22Rv1 (cell line): ENCODE measurements at regions not wholly inside any gene's neighbourhood (a gene's known extent, or its start where the extent isn't known, plus 50 kb on each side); places are given as distances from the start of the nearest gene placed in this dataset.
"Not testable (repeated sequence)": the region's sequence is repeated elsewhere in the genome, so short reads cannot be mapped to it uniquely, and the experiment has no call there.

Experiments
- CTCF ChIP-seq: fragments of 450-650 bp; IDR thresholded peaks from 2 replicates; pipeline ENCODE4 v1.5.1; 2017; ENCODE audit warnings: mild to moderate bottlenecking
- ZFX ChIP-seq: fragments of 450-650 bp; IDR thresholded peaks from 2 replicates; pipeline ENCODE4 v1.6.1; 2017; ENCODE audit warnings: antibody characterized with exemption, borderline replicate concordance

- TF ChIP-seq CTCF, ZFX: not testable (repeated sequence)
Measured at GRCh38 chr5:74437870-74438269, 202.7 kb downstream of the ENC1 start.
